GM12874 (cell line): ENCODE measurements at regions not wholly inside any gene's neighbourhood (a gene's known extent, or its start where the extent isn't known, plus 50 kb on each side); places are given as distances from the start of the nearest gene placed in this dataset.

Source experiments
- TF ChIP-seq, protein P1 (sequence below): IDR thresholded peaks from 2 replicates; pipeline ENCODE4 v1.5.1; 2011; ENCODE audit warnings: low read depth, mild to moderate bottlenecking, control low read depth, low read length, moderate library complexity; ENCODE audit not compliant: insufficient read depth

DNA sequence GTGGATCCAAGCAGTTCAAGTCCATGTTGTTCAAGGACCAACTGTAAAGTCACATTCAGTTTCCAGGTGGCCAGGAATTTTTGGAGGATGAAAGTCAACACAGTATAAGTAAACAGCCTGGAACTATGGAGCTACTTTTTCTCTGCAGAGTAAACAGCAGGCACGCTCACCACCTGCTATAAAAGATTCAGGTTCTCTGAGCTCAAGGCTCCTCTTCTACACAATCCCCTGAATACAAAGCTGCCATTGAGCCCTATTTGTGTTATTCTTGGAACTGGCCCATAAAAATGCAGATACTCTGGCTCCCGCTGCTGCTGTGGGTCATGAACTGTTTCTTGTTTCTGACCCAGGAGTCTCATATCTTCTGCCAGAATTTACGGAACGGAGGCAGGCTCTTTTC is 56.9 kb upstream of the PRR5 start:
- TF ChIP-seq, protein P1, sequence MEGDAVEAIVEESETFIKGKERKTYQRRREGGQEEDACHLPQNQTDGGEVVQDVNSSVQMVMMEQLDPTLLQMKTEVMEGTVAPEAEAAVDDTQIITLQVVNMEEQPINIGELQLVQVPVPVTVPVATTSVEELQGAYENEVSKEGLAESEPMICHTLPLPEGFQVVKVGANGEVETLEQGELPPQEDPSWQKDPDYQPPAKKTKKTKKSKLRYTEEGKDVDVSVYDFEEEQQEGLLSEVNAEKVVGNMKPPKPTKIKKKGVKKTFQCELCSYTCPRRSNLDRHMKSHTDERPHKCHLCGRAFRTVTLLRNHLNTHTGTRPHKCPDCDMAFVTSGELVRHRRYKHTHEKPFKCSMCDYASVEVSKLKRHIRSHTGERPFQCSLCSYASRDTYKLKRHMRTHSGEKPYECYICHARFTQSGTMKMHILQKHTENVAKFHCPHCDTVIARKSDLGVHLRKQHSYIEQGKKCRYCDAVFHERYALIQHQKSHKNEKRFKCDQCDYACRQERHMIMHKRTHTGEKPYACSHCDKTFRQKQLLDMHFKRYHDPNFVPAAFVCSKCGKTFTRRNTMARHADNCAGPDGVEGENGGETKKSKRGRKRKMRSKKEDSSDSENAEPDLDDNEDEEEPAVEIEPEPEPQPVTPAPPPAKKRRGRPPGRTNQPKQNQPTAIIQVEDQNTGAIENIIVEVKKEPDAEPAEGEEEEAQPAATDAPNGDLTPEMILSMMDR: no peak

DNA sequence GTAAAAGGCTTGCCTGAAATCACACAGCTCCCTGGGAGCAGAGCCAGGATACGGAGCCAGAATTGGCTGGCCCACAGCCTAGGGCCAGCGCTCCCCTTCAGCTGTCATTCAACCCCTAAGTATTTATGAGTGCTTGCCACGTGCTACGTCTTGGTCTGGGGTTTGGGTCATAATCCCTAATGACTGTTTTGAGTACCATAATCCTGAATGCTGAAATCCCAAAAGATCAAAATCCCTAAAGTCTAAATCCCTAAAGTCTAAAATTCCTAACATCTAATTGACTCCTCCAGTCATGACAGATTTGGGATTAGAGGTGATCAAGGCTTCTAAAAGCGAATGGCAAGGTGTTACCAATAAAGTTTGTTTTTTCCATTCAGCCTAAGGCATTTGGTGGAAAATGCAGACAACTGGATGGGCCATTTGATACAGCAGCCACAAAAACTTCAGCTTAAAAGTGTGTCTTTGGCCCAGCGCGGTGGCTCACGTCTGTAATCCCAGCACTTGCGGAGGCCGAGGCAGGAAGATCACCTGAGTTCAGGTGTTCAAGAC is 59.8 kb upstream of the PRR5 start:
- TF ChIP-seq, protein P1: no peak

DNA sequence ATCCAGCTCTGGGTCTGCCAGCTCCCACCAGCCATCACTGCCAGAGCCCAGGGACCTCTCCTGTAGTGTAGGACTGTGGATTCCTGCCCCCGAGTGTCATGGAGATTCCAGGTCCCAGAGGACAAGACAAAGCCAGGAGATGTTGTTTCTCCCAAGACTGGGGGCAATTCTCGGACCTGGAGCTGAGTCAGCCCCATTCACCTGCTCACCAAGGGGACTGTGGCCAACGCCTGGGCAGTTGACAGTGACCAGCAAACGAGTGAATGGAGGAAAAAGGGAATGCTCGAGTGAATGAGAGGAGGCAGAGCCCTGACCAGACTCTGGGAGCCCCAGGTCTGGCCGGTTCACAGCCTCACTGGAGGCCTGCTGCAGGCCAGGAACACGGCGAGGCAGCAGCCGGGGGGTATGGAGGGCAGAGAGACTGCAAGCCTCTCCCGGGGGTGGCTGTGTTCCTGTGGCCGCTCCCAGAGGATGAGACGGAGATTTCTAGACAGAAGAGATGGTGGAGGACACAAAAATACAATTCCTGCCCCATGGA is 61.3 kb upstream of the PRR5 start:
- TF ChIP-seq, protein P1: no peak

- TF ChIP-seq, protein P1: no peak
Measured at GRCh38 chr22:44639891-44640617, 62.0 kb upstream of the PRR5 start.

DNA sequence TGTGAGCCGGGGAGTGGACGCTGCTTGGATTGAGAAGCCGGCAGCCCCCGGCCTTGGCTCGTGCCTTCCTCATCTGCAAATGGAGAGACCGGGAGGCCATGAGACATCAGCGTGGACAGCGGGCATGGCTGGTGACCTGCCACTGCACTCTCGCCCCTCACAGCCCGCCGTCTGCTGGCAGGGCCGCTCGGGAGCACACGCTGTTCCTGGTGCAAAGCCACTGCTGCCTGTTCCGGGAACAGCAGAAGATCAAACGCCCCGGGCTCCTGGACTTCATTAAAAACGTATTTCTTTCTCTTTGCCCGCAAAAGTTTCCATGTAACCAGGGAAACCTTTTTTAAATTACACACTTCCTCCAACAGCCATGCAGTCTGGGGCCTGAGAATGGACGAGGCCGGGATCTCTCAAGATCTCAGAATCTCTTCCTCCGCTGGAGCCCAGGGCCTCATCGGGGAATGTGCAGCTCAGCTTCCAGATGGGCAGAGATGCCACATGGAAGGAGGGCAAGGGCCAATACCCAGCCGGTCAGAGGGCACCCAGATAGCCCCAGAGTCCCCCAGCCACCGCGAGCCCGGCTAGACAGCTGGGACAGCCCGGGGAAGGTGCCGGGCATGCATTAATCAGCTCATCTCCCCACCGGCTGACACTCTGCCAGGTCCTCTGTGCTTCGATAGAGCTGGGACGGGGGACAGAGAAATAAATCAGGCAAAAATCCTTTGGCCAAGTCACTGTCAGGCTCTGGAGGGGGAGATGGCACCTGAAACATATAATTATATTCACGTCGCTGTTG is 62.8 kb upstream of the PRR5 start:
- TF ChIP-seq, protein P1: no peak

DNA sequence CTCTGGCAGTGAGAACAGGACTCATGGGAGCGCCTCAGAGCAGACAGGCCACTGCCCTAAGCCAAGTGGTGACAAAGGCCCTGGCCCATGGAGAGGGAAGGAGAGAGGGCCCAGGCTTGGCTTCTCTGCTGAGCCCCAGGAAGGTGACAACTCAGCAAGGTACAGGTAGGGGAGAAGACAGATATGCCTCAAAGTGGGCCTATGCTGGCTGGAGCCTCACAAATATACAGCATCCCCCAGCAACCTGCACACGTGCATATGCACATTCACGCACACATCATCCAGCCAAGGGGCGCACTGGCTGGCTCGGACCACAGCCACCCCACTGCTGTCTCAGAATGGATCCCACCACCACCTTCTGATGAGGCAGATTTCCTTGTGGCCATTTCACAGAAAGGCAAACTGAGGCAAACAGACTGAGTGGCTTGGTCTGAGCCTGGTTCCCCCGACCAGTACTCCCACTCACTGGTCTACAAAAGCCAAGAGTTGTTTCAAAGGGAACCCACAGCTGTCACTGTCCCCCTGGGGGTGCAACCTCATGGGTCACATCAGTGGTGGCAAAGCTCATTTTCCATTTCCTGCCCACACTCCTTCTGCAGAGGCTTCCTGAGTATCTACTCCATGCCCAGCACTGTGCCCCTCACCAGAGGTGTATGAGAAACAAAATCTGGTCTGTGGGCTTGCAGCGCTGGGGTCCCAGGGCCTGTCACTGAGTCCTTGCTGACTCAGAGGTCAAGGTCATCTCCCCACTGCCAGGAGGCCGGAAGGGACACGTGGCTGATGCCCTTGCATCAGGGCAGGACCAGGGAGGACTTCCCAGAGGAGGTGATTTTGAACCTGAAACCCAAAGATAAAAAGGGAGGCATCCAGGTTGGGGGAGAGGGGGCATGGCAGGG is 67.3 kb upstream of the PRR5 start:
- TF ChIP-seq, protein P1: no peak

- TF ChIP-seq, protein P1: no peak
Measured at GRCh38 chr22:44633647-44634046, 68.4 kb upstream of the PRR5 start.
